ENCODE measurements at regions not wholly inside any gene's neighbourhood (a gene's known extent, or its start where the extent isn't known, plus 50 kb on each side); places are given as distances from the start of the nearest gene placed in this dataset.

GRCh38 chr16:52834736-52835465 lies 217.8 kb downstream of the CHD9NB start:
- TF ChIP-seq POLR2A (IDR thresholded peaks at IDR 0.05; ENCODE audit: borderline replicate concordance, extremely low read depth, insufficient read depth, insufficient read length) (no peak), ZNF274 (IDR thresholded peaks at IDR 0.05; ENCODE audit: low read depth, low read length) (no peak), POLR2AphosphoS5 (IDR thresholded peaks at IDR 0.05; ENCODE audit: low read depth, low read length) (no peak), CTCF (IDR thresholded peaks at IDR 0.05 in 2 of 3, conservative IDR thresholded peaks at IDR 0.05 in 1 of 3; ENCODE audit: borderline replicate concordance in 1 of 3, insufficient read depth in 1 of 3, low read depth in 2 of 3, low read length in 2 of 3) (no peak), EZH2phosphoT487 (IDR thresholded peaks at IDR 0.05; ENCODE audit: borderline replicate concordance) (no peak), RAD21 (IDR thresholded peaks at IDR 0.05; ENCODE audit: low read depth) (no peak), ZBTB33 (IDR thresholded peaks at IDR 0.05; ENCODE audit: extremely low read depth, insufficient replicate concordance, low read length) (no peak), ZFX (IDR thresholded peaks at IDR 0.05) (no peak)

Data from HCT116 (cell line).